ENCODE measurements at regions not wholly inside any gene's neighbourhood (a gene's known extent, or its start where the extent isn't known, plus 50 kb on each side); places are given as distances from the start of the nearest gene placed in this dataset.

- no peak for TF ChIP-seq CTCF (IDR thresholded peaks at IDR 0.05; ENCODE audit: insufficient read depth, low read length)
- TF ChIP-seq GABPA (IDR thresholded peaks at IDR 0.05; ENCODE audit: low read depth) = no peak
- TF ChIP-seq POLR2AphosphoS5 (IDR thresholded peaks at IDR 0.05; ENCODE audit: low read depth) = no peak
- TF ChIP-seq REST (IDR thresholded peaks at IDR 0.05; ENCODE audit: insufficient replicate concordance, low read depth) = no peak
These were observed 2192.6 kb upstream of the AGA start for GRCh38 chr4:179634862-179635261.

Measured in HL-60 (cell line).